ENCODE measurements at regions not wholly inside any gene's neighbourhood (a gene's known extent, or its start where the extent isn't known, plus 50 kb on each side); places are given as distances from the start of the nearest gene placed in this dataset.
"Not testable (repeated sequence)": the region's sequence is repeated elsewhere in the genome, so short reads cannot be mapped to it uniquely, and the experiment has no call there.

- H3K9me3 ChIP-seq (ENCODE audit: low read length); H4K20me1 ChIP-seq (ENCODE audit: insufficient read depth); H3K4me3 ChIP-seq (ENCODE audit: low read length); H3K4me2 ChIP-seq (ENCODE audit: low read length); H3K27me3 ChIP-seq (ENCODE audit: insufficient read depth, low read depth, low read length); H3K27ac ChIP-seq (ENCODE audit: low read length); H3F3A ChIP-seq (ENCODE audit: insufficient read depth, low read length, poor library complexity, severe bottlenecking); H3K79me2 ChIP-seq (replicated peaks; ENCODE audit: insufficient read depth, low read length); H3K9ac ChIP-seq (ENCODE audit: low read length); H3K36me3 ChIP-seq (ENCODE audit: insufficient read depth, low read length); H3K9me2 ChIP-seq (ENCODE audit: insufficient read depth, low read length); H2AFZ ChIP-seq (ENCODE audit: low read depth, low read length): not testable (repeated sequence)
These were observed 101.7 kb downstream of the KLF5 start for GRCh38 chr13:73160371-73161031.

- Histone ChIP-seq H3K9ac (ENCODE audit: low read length) (no peak overlapping the region), H3K9me3 (ENCODE audit: low read length) (no peaks in the 10 kb centered on the region)
- TF ChIP-seq EP300 (conservative IDR thresholded peaks at IDR 0.05; ENCODE audit: poor library complexity, severe bottlenecking) = no peak
- no peak for TF ChIP-seq MXI1 (conservative IDR thresholded peaks at IDR 0.05; ENCODE audit: poor library complexity, severe bottlenecking)
These were observed 100.0 kb downstream of the KLF5 start for GRCh38 chr13:73158851-73159250.

GRCh38 chr13:73157031-73157430 lies 98.2 kb downstream of the KLF5 start:
- no peaks in the 10 kb centered on the region for H3K9me3 ChIP-seq (ENCODE audit: low read length)
- H3K4me2 ChIP-seq (ENCODE audit: low read length) = no peak overlapping the region
- no peaks in the 10 kb centered on the region for H3K79me2 ChIP-seq (replicated peaks; ENCODE audit: insufficient read depth, low read length)
- H3K27ac ChIP-seq (ENCODE audit: low read length) = no peak overlapping the region
- H3K4me3 ChIP-seq (ENCODE audit: low read length) = no peak overlapping the region
- H3K9me2 ChIP-seq (ENCODE audit: insufficient read depth, low read length) = no peaks in the 10 kb centered on the region
- H3K27me3 ChIP-seq (ENCODE audit: insufficient read depth, low read depth, low read length) = no peaks in the 10 kb centered on the region
- TF ChIP-seq REST (IDR thresholded peaks at IDR 0.05; ENCODE audit: borderline replicate concordance) (no peak), CTCF (IDR thresholded peaks at IDR 0.05; ENCODE audit: poor library complexity, severe bottlenecking) (no peak), RAD21 (conservative IDR thresholded peaks at IDR 0.05) (no peak), POLR2AphosphoS5 (IDR thresholded peaks at IDR 0.05) (no peak), TAF1 (IDR thresholded peaks at IDR 0.05; ENCODE audit: low read depth) (no peak), EZH2 (IDR thresholded peaks at IDR 0.05; ENCODE audit: borderline replicate concordance, insufficient read depth, low read length, poor library complexity, severe bottlenecking) (no peak), EP300 (conservative IDR thresholded peaks at IDR 0.05; ENCODE audit: poor library complexity, severe bottlenecking) (no peak)
- H2AFZ ChIP-seq (ENCODE audit: low read depth, low read length) = no peak overlapping the region
- no peak overlapping the region for H3K9ac ChIP-seq (ENCODE audit: low read length)
- H4K20me1 ChIP-seq (ENCODE audit: insufficient read depth) = no peaks in the 10 kb centered on the region
- H3F3A ChIP-seq (ENCODE audit: insufficient read depth, low read length, poor library complexity, severe bottlenecking) = no peaks in the 10 kb centered on the region
- H3K36me3 ChIP-seq (ENCODE audit: insufficient read depth, low read length) = no peaks in the 10 kb centered on the region

More at GRCh38 chr13:73158851-73159250, 100.0 kb downstream of the KLF5 start:
- H3F3A ChIP-seq (ENCODE audit: insufficient read depth, low read length, poor library complexity, severe bottlenecking) = no peaks in the 10 kb centered on the region
- no peak overlapping the region for H3K4me2 ChIP-seq (ENCODE audit: low read length)
- no peaks in the 10 kb centered on the region for H4K20me1 ChIP-seq (ENCODE audit: insufficient read depth)
- H3K79me2 ChIP-seq (replicated peaks; ENCODE audit: insufficient read depth, low read length) = no peaks in the 10 kb centered on the region
- H3K27ac ChIP-seq (ENCODE audit: low read length) = no peak overlapping the region
- H3K27me3 ChIP-seq (ENCODE audit: insufficient read depth, low read depth, low read length) = no peaks in the 10 kb centered on the region
- no peak overlapping the region for H2AFZ ChIP-seq (ENCODE audit: low read depth, low read length)
- no peaks in the 10 kb centered on the region for H3K36me3 ChIP-seq (ENCODE audit: insufficient read depth, low read length)
- no peaks in the 10 kb centered on the region for H3K9me2 ChIP-seq (ENCODE audit: insufficient read depth, low read length)
- no peak overlapping the region for H3K4me3 ChIP-seq (ENCODE audit: low read length)

All from neural cell (in vitro differentiated cells).